ENCODE measurements at regions not wholly inside any gene's neighbourhood (a gene's known extent, or its start where the extent isn't known, plus 50 kb on each side); places are given as distances from the start of the nearest gene placed in this dataset.

- no peak for TF ChIP-seq POLR2A (IDR thresholded peaks at IDR 0.05; ENCODE audit: low read depth, low read length)
- TF ChIP-seq POLR2AphosphoS5 (IDR thresholded peaks at IDR 0.05; ENCODE audit: low read depth, low read length) = no peak
- no peak for TF ChIP-seq TAF1 (IDR thresholded peaks at IDR 0.05; ENCODE audit: borderline replicate concordance, low read depth, low read length)
These were observed 173.4 kb upstream of the TP63 start for GRCh38 chr3:189457631-189458412.

All from GM12892 (cell line).